Left cardiac atrium (tissue), 4 donors: ENCODE measurements at regions not wholly inside any gene's neighbourhood (a gene's known extent, or its start where the extent isn't known, plus 50 kb on each side); places are given as distances from the start of the nearest gene placed in this dataset.

ENCODE experiments used
- ATAC-seq, 2 donors: fragments of 200-7000 bp; cut with Tn5 transposase; one replicate each; pipeline ENCODE4 v1.9.1; 2020; ENCODE audit warnings: mild to moderate bottlenecking in 2 of 2, moderate library complexity in 2 of 2
- DNase-seq: peaks from one replicate; pipeline ENCODE4 v3.0.0-alpha.2; 2020
- intact Hi-C, 2 donors: fragments of 100-400 bp; cut with DNase I; formaldehyde crosslinking; loops; one replicate each; pipeline versions ENCODE4 v1.14.1 to v1.15.1; 2022 to 2023
- donor health status: DM: no; HTN: yes; CAD: no.
- donor health status: DM: no; HTN: yes; CAD: no; lungs with severe emphysema.
- donor health status: DM: yes; HTN: yes; CAD: no.
- donor health status: Dilated cardiomyopathy.

DNA sequence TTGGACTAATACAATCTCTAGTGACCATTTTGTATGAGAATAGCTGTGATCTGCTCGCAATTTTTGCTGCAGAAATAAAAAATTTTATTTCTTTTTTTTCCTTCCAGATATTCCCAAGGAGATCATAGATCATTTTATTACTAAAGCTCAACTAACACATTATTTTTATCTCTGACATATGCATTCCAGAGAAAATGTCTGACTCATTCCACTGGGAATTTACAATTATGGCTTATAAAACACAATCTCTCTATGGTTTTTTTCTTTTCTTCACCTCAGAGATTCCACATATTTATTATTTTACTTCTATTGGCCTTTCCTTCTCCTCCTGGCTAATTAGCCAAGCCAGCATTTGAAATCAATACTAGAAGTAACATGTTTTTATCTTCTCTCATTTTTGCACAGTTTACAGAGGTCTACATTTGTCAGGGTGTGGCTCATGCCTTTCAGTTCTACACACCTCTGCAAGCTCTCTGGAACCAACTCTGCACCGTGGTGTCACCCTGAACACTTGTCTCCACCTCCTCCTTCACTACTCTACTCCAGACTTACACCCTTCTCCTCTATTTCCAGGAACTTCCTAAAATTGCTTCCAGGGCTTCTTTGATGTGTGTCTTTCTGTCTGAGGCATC, 59.8 kb upstream of the GPM6A start:
- intact Hi-C loops, result no loop called here
- no peak for ATAC-seq
- no peak for DNase-seq

DNA sequence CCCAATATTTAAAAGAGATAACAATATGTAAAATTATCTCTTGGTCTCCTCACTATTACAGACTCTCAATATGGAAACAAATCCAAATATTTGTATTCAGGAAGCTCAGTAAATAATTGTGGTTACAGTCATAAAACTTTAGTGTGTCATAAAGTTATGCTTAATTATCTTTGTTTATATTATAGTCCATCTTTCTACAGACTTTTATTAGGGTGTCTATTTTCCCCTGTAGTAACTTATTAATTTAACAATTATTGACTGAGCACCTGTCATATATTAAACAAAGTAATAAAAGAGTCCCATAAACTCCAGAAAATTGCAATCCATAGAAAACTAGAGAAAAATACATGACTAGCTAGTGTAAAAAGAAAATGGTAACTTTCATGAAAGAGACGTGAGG, 61.6 kb upstream of the GPM6A start:
- ATAC-seq (no peak), DNase-seq (no peak)
- intact Hi-C loops, result no loop called here

DNA sequence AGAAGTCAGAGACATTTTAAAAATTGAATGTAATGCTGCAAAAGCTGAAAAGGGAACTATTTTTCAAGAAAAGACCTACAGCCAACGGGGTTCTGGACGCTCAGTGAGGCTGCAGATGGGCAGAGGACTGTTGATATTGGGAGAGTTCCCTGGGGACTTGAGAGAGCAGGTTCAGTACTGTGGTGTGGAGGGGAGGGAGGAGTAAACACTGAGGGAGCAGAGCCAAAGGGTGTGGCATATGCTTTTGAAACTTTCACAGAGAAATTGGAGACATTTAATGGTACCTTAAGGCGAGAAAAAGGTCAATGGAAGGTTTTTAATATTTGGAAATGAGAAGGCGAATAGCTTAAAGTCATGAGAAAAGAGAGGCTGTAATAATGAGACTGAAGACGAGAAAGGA, 62.2 kb upstream of the GPM6A start:
- ATAC-seq (no peak), DNase-seq (no peak)
- intact Hi-C loops, result no loop called here

DNA sequence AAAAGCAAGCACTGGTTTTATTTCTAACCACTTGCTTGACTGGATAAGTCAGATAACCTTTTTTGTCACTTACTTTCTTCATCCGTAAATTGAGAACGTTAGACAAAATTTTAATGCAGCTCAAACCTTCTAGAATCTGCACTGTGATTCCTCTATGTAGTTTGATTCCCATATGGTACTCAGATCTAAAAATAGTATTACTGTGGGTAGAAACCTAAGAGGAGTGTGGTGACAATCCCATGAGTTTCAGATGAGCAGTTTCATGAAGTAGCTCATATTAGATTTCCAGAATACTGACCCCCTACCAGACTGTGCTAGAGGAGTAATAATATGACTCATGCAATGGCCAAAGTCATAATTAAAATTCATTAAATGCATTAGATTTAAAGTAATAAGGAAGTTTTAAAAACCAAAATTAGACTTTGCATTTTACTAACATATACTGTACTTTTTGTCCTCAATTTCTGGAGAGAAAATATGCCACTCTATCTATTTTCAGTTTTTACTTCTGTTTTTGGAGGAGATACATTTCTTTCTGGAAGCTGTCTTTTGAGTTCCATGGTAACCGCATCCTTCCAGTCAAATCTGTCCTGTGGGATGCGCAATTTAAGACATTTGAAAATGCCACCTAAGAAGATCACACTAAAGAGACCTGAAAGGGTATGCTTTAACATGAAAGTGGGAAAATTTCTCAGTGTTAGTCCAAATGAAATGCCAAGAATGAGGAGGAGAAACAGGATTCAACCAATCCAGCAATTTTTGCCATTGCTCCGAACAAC, 64.1 kb upstream of the GPM6A start:
- ATAC-seq (no peak), DNase-seq (no peak)
- intact Hi-C loops, result no loop called here

DNA sequence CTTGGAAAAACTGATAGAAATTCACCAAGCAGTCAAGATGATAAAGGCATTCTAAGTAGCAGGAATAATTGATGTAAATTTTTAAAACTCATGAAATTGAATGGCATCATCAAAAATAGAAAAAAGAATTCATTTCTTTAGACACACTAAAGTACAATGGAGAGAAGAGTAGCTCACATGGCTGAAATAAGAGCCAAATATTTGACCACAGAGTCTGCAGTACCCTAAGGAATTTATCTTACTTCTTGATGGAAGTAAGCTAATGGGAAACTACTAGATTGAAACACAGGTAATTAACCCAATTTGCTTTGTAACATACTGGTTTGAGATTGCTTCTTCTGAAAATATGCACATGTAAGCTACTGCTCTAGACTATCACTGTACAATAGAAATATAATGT, 70.8 kb upstream of the GPM6A start:
- intact Hi-C loops, result no loop called here
- ATAC-seq (no peak), DNase-seq (no peak)

DNA sequence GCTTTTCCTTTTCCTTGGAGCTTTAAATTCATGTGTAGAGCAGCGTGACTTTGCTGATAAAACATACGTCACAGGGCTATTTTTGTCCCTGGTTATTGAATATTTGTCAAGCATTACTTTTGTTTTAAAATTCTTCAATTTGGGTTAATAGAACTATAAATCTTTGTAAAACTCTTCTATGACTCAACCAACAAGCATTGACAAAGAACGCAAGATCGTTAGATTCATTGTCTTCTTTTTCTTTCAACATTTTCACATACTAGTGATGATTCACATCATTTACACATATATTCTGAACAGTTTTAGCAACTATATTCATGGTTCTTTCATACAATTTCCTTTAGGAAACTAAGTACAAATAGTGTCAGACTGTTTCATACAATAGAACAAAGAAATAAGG, 72.0 kb upstream of the GPM6A start:
- ATAC-seq, result no peak
- intact Hi-C loops, result no loop called here

DNA sequence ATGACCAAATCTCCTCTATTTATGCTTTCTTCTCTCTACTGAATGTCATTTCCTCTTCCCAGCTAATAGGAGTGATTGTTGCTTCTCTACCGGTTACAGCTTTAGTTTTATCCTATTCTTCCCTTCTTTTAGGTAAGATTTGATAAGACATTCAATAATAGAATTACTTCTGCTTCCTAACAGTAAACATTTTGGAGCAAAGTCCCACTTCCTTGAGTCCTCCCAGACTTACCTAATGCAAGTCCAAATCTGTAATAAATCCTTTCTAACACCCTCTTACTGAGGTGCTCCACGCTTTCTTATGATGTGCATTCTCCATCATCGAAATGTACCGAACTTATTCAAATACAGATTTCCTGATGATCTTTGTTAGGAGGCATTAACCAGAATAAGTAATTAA, 79.2 kb upstream of the GPM6A start:
- ATAC-seq (no peak), DNase-seq (no peak)
- intact Hi-C loops, result no loop called here

More for the DNA sequence above, 72.0 kb upstream of the GPM6A start:
- DNase-seq, result no peak

DNA sequence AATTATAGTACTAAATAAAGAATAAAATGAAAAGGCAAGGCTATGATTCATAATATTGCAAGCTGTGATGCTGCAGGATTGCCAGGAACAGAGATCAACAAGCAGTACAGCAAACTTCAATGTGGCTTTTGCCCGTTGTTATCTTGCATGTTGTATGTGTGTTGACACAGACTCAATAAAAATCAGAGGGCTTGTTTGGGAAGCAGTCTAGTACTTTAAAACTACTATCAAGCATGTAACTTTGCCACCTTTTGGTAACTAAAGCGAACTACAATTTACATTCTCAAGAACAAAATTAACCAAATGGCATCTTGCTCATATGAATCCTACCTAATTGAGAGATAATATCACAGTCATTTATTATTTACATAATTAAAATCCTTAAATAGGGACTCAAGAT, 79.8 kb upstream of the GPM6A start:
- DNase-seq (no peak), ATAC-seq (peak in 1 of 2 donors; percentile 83)
- intact Hi-C loops, result no loop called here

DNA sequence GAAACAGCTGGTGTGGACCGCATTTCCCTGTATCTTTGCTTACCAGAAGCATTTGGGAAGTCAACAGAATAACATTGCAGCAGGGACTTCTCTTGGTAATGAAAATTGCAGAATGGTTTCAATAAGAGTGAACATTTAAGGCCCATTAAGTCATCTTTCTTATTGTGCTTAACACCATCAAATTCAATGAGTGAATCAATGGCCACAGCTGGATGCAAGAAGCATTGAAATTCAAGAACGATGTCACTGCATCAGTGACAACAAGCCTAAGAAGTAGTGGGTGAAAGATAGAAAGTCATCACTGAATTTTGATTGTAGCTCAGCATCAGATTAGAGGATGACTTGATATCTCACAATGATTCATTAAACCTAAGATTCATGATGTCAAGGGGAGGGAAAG, 93.9 kb upstream of the GPM6A start:
- ATAC-seq, result no peak
- intact Hi-C loops, result no loop called here
- DNase-seq, result no peak

DNA sequence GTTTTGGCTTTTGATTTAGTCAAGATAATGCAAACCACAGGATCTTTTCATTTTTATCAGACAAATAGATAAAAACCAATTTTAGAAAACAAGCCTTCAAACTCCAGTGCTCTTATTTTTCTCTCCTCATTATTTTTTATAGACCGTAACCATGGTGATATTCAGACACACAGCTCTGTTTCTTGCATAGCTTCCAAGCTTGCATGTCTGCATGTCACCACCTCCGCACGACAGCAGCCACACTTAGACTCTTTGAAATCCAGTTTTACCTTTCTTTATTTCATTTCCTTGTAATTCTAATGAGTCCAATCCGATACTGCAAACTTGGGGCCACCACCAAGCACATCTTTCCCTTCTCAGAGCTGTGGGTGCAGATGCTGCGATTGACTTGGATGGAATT, 94.3 kb upstream of the GPM6A start:
- intact Hi-C loops, result no loop called here
- ATAC-seq, result peak; percentile 5 to 23

DNA sequence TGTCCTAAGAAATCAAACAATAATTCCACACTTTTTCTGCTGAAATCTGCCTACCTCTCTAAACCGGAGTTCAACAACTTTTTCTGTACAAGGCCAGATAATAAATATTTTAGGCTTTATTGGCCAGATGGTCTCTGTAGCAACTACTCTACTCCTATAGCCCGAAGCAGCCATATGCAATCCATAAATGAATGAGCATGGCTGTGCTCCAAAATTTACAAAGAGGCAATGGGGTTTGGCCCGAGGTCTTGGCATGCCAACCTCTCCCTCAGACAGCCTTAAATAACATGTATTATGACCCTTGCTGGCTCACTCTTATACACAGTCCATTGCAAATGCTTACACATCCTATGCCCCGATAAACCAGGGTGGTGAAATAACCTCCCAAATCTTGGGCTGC, 98.6 kb upstream of the GPM6A start:
- ATAC-seq (no peak), DNase-seq (no peak)
- intact Hi-C loops, result no loop called here

More for the DNA sequence above, 94.3 kb upstream of the GPM6A start:
- DNase-seq, result no peak

DNA sequence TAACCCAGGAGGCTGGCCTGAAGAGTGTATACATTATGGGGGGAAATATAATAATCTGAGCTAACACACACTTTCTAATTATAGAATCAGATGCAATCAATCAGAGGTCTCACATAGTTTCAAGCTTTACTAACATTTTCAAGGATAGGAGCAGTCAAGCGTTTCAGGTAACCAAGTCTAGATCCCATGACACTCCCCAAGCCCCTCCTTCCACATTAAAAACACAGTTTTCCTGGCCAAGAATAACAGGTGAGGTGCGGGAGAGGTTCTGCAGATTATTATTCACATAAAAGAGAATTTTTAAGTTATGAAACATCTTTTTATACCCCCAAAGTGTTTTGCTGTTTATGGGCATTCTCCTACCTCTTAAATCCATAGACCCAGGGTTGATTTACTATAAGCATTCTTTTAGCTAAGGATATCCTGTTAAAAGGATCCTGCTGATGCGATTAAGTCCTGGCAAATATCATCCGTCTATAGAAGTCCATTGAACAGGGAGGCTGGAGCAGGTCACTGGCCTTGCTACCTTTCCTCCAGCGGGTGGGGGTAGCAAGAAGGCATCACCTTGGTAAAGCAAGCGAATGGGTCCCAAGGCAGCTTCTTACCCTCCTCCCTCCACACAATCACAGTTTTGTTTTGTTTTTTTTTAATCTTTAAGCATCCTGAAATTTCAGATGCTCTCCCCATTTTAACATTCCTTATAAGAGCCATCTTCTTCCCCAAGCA, 104.7 kb upstream of the GPM6A start:
- intact Hi-C loops, result no loop called here
- peak in 1 of 2 donors; percentile 43 for ATAC-seq
- DNase-seq, result no peak

DNA sequence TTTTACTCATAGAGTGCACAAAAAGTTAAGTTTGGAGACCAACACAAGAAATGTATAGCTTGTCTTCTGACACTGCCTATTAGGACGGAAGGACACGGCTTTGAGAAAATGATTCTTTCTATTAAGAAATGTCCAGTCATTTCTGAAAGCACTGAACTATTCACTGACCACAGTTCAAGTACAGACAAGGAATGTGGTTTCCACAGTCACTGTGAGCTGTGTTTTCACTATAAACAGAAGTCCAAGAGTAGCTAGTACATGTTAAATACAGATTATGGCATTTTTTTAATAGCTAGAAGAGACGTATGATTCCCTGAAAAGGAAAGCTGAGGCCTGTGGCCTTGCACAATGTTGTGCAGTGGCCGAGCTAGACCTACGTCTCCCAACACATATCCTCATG, 115.1 kb upstream of the GPM6A start:
- intact Hi-C loops, result no loop called here
- ATAC-seq (no peak), DNase-seq (no peak)

DNA sequence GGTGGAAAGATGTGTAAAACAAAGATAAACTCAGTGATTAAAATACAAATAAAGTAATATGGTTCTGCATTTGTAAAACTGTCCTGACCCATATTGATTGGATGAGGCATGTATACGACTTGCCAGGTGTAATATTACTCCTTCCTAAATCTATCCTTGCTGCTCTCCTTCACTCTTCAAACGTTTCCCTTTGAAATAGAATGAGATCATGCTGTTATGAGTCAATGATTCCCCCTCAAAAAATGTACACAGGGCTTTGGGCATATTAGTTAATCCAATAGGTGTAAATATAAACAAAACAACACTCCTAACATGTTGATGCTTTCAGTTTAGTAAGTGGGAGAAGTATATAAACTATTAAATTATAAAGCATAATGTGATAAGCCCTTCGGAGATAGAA, 117.4 kb upstream of the GPM6A start:
- peak in 1 of 2 donors; percentile 27 for ATAC-seq
- intact Hi-C loops, result no loop called here

DNA sequence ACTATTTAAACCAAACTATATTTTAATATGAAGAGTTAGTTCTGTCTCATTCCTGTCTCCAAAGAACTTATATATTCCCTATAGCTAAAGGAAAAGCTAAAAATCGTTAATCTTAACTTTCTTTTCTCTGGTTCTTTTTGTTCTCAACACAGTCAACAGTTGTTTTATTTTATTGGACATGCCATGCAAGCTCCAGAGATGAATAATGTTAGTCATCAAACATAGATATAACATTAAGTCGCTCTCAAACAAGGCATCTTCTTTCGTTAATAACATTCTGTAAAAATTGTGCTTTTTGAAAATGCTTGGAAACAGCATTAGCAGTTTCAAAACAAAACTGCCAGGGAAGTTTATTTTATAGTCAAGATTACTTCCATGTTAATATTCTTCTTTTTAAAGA, 117.9 kb upstream of the GPM6A start:
- DNase-seq (no peak), ATAC-seq (no peak)
- intact Hi-C loops, result no loop called here

More for the DNA sequence above, 117.4 kb upstream of the GPM6A start:
- no peak for DNase-seq

DNA sequence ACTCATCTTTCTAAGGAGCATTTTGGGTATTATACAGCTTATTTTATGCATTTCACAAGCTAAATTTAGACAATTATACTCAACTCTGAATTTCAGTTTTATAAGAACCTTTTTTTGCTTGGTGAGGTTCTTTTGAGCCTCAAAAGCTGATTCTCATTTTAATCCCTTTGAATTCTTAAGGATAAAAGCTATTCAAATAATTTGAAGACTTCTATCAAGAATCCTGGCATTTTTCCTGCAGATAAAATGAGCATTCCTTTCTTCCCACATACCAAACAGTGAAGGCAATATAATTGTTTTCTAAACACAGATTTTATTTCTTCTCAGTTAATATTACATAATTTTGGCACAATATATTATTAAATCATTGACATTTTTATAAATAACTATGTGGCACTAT, 118.4 kb upstream of the GPM6A start:
- intact Hi-C loops, result no loop called here
- ATAC-seq (no peak), DNase-seq (no peak)

DNA sequence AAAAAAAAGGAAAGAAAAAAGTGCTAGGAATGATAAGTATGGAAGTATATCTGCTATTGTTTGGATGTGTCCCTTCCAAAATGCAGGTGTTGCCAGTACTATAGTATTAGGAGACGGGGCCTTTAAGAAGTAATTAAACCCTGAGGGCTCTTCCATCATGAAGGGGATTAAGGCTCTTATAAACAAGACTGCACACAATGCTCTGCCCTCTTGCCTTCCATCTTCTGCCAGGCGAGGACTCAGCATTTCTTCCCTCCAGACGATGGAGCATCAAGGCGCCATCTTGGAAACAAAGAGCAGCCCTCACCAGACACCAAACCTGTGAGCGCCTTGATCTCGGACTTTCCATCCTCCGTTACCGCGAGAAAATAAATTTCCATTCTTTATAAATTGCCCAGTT, 120.1 kb upstream of the GPM6A start:
- ATAC-seq (no peak), DNase-seq (no peak)
- intact Hi-C loops, result no loop called here

DNA sequence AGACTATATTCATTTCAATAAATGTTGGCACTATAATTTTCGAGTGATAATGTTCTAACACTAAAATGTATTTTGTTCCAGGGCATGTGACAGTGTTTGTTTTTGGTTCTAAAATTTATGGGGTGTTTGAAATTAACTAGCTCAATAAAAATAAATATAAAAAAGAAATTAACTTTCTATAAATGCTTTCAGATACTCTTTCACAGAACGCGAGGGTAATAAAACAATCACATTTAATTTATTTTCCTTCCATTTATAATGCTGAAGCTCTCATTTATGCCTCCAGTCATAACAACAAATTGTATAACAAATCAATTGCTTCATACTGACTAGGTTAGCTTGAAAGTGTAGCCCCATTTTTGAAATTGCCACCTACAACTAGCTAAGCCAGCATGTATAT, 122.4 kb upstream of the GPM6A start:
- intact Hi-C loops, result no loop called here
- ATAC-seq, result no peak
- no peak for DNase-seq

DNA sequence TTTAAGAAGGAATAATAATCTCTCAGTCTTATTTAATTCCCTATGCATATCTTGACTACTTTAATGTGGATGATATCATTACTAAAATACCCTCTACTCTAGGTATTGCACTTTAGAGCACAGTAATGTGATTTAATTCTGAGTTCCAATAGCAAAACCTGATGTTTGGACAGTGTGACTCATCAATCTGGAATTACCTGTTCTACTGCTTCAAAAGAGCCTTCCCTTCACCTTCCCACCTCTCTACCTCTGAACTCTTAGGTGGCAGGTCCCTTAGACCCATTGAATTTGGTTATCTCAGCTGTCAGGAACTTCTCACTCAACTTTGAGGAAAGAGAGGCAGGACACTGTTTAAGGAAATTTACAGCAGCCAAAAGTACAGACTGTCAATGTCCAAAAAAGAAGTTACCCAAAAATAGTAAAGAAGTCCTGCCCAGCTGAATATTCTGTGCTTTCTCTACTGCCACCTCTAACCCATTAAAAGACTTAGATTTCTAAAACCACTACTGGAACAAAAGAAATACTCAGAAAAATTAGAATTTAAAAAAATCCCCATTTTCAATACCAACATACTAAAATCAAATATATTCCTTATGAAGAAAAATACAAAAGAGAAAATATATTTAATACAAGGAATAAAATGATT, 123.1 kb upstream of the GPM6A start:
- no peak for ATAC-seq
- intact Hi-C loops, result no loop called here

More for the DNA sequence above, 123.1 kb upstream of the GPM6A start:
- no peak for DNase-seq
